ENCODE measurements at regions not wholly inside any gene's neighbourhood (a gene's known extent, or its start where the extent isn't known, plus 50 kb on each side); places are given as distances from the start of the nearest gene placed in this dataset.

GRCh38 chr1:221371705-221372104 is 370.2 kb downstream of the DUSP10 start:
- DNase-seq (ENCODE audit: low spot score), result no peak

GRCh38 chr1:221373795-221374194 is 368.1 kb downstream of the DUSP10 start:
- DNase-seq (ENCODE audit: low spot score), result no peak

- DNase-seq (ENCODE audit: low spot score), result no peak
Observed at GRCh38 chr1:221376286-221376685, 365.6 kb downstream of the DUSP10 start.

GRCh38 chr1:221381910-221382623 is 359.8 kb downstream of the DUSP10 start:
- no peak for DNase-seq (ENCODE audit: low spot score)

- DNase-seq (ENCODE audit: low spot score), result no peak
Observed at GRCh38 chr1:221392453-221392852, 349.4 kb downstream of the DUSP10 start.

GRCh38 chr1:221394011-221394544 is 347.8 kb downstream of the DUSP10 start:
- no peak for DNase-seq (ENCODE audit: low spot score)

GRCh38 chr1:221396526-221396925 is 345.4 kb downstream of the DUSP10 start:
- no peak for DNase-seq (ENCODE audit: low spot score)

GRCh38 chr1:221397141-221397540 is 344.7 kb downstream of the DUSP10 start:
- no peak for DNase-seq (ENCODE audit: low spot score)

- DNase-seq (ENCODE audit: low spot score), result no peak
Observed at GRCh38 chr1:221397606-221398005, 344.3 kb downstream of the DUSP10 start.

GRCh38 chr1:221405146-221405545 is 336.7 kb downstream of the DUSP10 start:
- no peak for DNase-seq (ENCODE audit: low spot score)

- DNase-seq (ENCODE audit: low spot score), result no peak
Observed at GRCh38 chr1:221408117-221408803, 333.6 kb downstream of the DUSP10 start.

- DNase-seq (ENCODE audit: low spot score), result no peak
Observed at GRCh38 chr1:221411283-221411682, 330.6 kb downstream of the DUSP10 start.

- no peak for DNase-seq (ENCODE audit: low spot score)
Observed at GRCh38 chr1:221414772-221415539, 326.9 kb downstream of the DUSP10 start.

- no peak for DNase-seq (ENCODE audit: low spot score)
Observed at GRCh38 chr1:221415651-221416050, 326.2 kb downstream of the DUSP10 start.

- no peak for DNase-seq (ENCODE audit: low spot score)
Observed at GRCh38 chr1:221416142-221416541, 325.7 kb downstream of the DUSP10 start.

GRCh38 chr1:221416723-221417122 is 325.2 kb downstream of the DUSP10 start:
- DNase-seq (ENCODE audit: low spot score), result no peak

GRCh38 chr1:221418346-221418745 is 323.5 kb downstream of the DUSP10 start:
- DNase-seq (ENCODE audit: low spot score), result no peak

GRCh38 chr1:221419513-221420095 is 322.3 kb downstream of the DUSP10 start:
- DNase-seq (ENCODE audit: low spot score), result no peak

- no peak for DNase-seq (ENCODE audit: low spot score)
Observed at GRCh38 chr1:221429264-221429663, 312.6 kb downstream of the DUSP10 start.

GRCh38 chr1:221430152-221430960 is 311.5 kb downstream of the DUSP10 start:
- no peak for DNase-seq (ENCODE audit: low spot score)

- DNase-seq (ENCODE audit: low spot score), result no peak
Observed at GRCh38 chr1:221431068-221431651, 310.7 kb downstream of the DUSP10 start.
